Neutrophil (primary cell): ENCODE measurements at regions not wholly inside any gene's neighbourhood (a gene's known extent, or its start where the extent isn't known, plus 50 kb on each side); places are given as distances from the start of the nearest gene placed in this dataset.

Experiments used
- H3K27ac ChIP-seq: fragments of 200-600 bp; sonication (generic); 2 replicates; pipeline ENCODE4 v1.5.1; 2016; ENCODE audit warnings: mild to moderate bottlenecking, moderate library complexity
- H3K27me3 ChIP-seq: fragments of 200-600 bp; sonication (generic); 2 replicates; pipeline ENCODE4 v1.6.0; 2016; ENCODE audit warnings: mild to moderate bottlenecking
- H3K36me3 ChIP-seq: fragments of 200-600 bp; sonication (generic); 2 replicates; pipeline ENCODE4 v1.5.1; 2017
- H3K4me1 ChIP-seq, 2 experiments: fragments of 200-600 bp in 1 of 2; sonication (generic) in 1 of 2; 1 replicate in 1 of 2; 2 replicates in 1 of 2; pipeline versions ENCODE4 v1.5.1 to v1.6.1; 2013 to 2016; ENCODE audit warnings: low read depth in 1 of 2, low read length in 1 of 2, mild to moderate bottlenecking in 1 of 2, moderate library complexity in 1 of 2; ENCODE audit not compliant: control insufficient read depth in 1 of 2, insufficient read depth in 1 of 2
- H3K4me3 ChIP-seq, 2 experiments: fragments of 200-600 bp in 1 of 2; sonication (generic) in 1 of 2; 1 replicate in 1 of 2; 2 replicates in 1 of 2; pipeline ENCODE4 v1.5.1; 2013 to 2016; ENCODE audit warnings: low read depth in 1 of 2, low read length in 1 of 2, mild to moderate bottlenecking in 1 of 2, moderate library complexity in 1 of 2
- H3K9me3 ChIP-seq: fragments of 200-600 bp; sonication (generic); 2 replicates; pipeline ENCODE4 v1.5.1; 2016
- CTCF ChIP-seq: fragments of 200-600 bp; sonication (generic); IDR thresholded peaks from 2 replicates; pipeline ENCODE4 v1.5.1; 2016; ENCODE audit warnings: antibody characterized with exemption

- peaks cover 13% of the 10 kb centered on the region for H3K27me3 ChIP-seq
- no peaks in the 10 kb centered on the region for H3K9me3 ChIP-seq
- H3K27ac ChIP-seq = no peak overlapping the region
- H3K4me1 ChIP-seq = no peaks in the 10 kb centered on the region
- no peak overlapping the region for H3K4me3 ChIP-seq
- H3K36me3 ChIP-seq = no peaks in the 10 kb centered on the region
- no peak for TF ChIP-seq CTCF
These were observed 336.0 kb downstream of the SHANK2 start for GRCh38 chr11:70916351-70916750.

DNA sequence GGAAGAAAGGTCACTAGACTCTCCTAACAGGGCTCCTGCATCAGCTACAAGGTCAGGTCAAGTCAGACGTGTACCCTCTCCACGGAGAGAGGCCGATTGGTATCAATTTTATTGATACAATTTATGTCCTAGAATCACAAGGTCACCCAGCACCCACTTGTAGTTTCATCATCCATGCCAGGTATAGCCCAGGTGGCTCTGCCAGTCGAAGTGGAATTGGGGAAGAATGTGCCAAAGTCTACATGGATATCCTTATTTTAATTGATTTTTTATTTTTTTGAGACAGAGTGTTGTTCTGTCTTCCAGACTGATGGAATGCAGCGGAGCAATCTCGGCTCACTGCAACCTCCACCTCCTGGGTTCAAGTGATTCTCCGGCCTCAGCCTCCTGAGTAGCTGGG is 334.1 kb downstream of the SHANK2 start:
- TF ChIP-seq CTCF = no peak
- no peaks in the 10 kb centered on the region for H3K27me3 ChIP-seq
- no peaks in the 10 kb centered on the region for H3K36me3 ChIP-seq
- H3K4me3 ChIP-seq = no peak overlapping the region
- H3K9me3 ChIP-seq = no peaks in the 10 kb centered on the region
- no peak overlapping the region for H3K27ac ChIP-seq
- H3K4me1 ChIP-seq = no peaks in the 10 kb centered on the region

GRCh38 chr11:70921804-70922203 is 330.6 kb downstream of the SHANK2 start:
- Histone ChIP-seq H3K27me3 (no peaks in the 10 kb centered on the region), H3K9me3 (no peaks in the 10 kb centered on the region), H3K27ac (no peak overlapping the region), H3K4me1 (no peaks in the 10 kb centered on the region), H3K36me3 (no peaks in the 10 kb centered on the region), H3K4me3 (no peak overlapping the region)
- no peak for TF ChIP-seq CTCF

DNA sequence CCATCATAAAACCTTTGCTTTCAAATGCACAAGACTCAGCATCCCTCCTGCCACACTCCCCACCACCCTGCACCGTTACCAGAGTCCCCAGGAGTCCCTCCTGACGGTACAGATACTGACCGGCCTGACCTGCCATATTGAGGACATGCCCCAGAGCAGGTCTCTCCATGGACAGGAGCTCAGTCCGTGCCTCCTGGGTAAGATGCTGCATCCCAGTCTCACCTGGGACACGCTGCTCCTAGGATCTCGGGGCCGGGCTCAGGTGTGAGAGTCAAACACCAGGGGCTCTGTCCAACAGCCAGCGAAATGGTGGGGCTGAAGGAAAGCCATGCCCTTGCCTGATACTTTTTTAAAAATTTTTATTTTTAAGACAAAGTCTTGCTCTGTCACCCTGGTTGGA is 328.3 kb downstream of the SHANK2 start:
- Histone ChIP-seq H3K4me1 (no peaks in the 10 kb centered on the region), H3K27ac (no peak overlapping the region), H3K27me3 (no peaks in the 10 kb centered on the region), H3K4me3 (no peak overlapping the region), H3K9me3 (no peaks in the 10 kb centered on the region), H3K36me3 (no peaks in the 10 kb centered on the region)
- no peak for TF ChIP-seq CTCF

- Histone ChIP-seq H3K4me3 (no peak overlapping the region), H3K4me1 (no peaks in the 10 kb centered on the region), H3K36me3 (no peaks in the 10 kb centered on the region), H3K9me3 (no peaks in the 10 kb centered on the region), H3K27me3 (no peaks in the 10 kb centered on the region), H3K27ac (no peak overlapping the region)
- no peak for TF ChIP-seq CTCF
These were observed 327.1 kb downstream of the SHANK2 start for GRCh38 chr11:70925238-70925637.
